ENCODE measurements at regions not wholly inside any gene's neighbourhood (a gene's known extent, or its start where the extent isn't known, plus 50 kb on each side); places are given as distances from the start of the nearest gene placed in this dataset.

DNA sequence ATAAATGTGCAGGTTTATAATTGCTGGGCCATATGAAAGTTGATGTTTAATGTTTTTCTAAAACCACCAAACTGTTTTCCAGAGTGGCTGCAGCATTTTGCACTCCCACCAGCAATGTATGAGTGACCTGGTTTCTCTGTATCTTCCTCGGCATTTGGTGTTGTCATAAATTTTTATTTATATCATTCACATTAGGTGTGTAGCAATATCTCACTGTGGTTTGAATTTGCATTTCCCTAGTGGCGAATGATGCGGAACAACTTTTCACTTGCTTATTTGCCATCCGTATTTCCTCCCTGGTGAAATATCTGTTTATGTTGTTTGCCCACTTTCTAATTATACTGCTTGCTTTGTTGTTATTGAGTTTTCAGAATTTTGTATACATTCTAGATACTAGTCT is 295.7 kb upstream of the TUT7 start:
- TF ChIP-seq, protein P1, sequence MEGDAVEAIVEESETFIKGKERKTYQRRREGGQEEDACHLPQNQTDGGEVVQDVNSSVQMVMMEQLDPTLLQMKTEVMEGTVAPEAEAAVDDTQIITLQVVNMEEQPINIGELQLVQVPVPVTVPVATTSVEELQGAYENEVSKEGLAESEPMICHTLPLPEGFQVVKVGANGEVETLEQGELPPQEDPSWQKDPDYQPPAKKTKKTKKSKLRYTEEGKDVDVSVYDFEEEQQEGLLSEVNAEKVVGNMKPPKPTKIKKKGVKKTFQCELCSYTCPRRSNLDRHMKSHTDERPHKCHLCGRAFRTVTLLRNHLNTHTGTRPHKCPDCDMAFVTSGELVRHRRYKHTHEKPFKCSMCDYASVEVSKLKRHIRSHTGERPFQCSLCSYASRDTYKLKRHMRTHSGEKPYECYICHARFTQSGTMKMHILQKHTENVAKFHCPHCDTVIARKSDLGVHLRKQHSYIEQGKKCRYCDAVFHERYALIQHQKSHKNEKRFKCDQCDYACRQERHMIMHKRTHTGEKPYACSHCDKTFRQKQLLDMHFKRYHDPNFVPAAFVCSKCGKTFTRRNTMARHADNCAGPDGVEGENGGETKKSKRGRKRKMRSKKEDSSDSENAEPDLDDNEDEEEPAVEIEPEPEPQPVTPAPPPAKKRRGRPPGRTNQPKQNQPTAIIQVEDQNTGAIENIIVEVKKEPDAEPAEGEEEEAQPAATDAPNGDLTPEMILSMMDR (IDR thresholded peaks at IDR 0.05) = no peak

DNA sequence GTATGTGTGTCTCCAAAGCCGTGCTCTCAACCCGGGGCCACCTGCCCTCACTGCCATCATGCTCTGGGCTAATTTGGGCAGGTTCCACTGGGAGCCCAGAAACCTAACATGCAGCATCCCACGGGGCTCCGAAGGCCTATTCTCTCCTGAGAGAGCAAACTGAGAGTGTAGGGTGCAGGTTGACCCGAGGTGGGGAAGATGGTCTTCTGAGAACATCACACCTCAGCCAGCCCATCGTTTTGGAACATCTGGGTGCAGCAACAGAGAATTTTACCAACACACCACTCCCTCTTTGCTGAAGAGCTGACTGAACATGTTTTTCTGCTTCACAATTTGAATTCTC is 294.6 kb upstream of the TUT7 start:
- TF ChIP-seq, protein P1 (IDR thresholded peaks at IDR 0.05) = no peak

GRCh38 chr9:86648156-86648827 is 294.1 kb upstream of the TUT7 start:
- TF ChIP-seq, protein P1 (IDR thresholded peaks at IDR 0.05) = no peak

DNA sequence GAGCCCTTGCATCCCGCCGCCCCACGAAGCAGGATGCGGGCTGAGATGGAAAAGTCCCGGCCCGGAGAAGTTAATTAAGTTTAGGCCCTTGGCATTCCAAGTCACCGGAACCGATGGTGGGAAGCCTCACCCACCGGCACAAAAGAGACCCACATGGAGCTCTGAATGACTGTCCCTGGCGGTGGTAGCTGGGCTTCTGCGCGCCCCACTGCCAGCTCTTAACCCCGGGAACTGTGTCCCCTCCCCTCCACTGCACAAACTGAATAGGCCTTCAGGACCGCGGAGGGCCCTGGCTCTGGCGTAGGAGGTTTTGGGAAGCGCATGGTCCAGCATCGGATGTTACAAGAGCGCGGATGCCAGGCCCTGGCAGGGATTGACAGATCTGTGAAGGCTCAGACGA is 291.1 kb upstream of the TUT7 start:
- TF ChIP-seq, protein P1 (IDR thresholded peaks at IDR 0.05) = no peak

- TF ChIP-seq, protein P1 (IDR thresholded peaks at IDR 0.05) = no peak
These were observed 290.4 kb upstream of the TUT7 start for GRCh38 chr9:86644675-86645034.

GRCh38 chr9:86643946-86644674 is 289.9 kb upstream of the TUT7 start:
- TF ChIP-seq, protein P1 (IDR thresholded peaks at IDR 0.05) = no peak

- TF ChIP-seq, protein P1 (IDR thresholded peaks at IDR 0.05) = no peak
These were observed 288.5 kb upstream of the TUT7 start for GRCh38 chr9:86642721-86643120.
